ENCODE measurements at regions not wholly inside any gene's neighbourhood (a gene's known extent, or its start where the extent isn't known, plus 50 kb on each side); places are given as distances from the start of the nearest gene placed in this dataset.

- no peak for TF ChIP-seq ZNF274 (IDR thresholded peaks at IDR 0.05; ENCODE audit: low read depth, low read length)
- H3K4me3 ChIP-seq (ENCODE audit: low read length), result no peak overlapping the region
Observed at GRCh38 chr10:28812384-28813372, 135.4 kb downstream of the BAMBI start.

DNA sequence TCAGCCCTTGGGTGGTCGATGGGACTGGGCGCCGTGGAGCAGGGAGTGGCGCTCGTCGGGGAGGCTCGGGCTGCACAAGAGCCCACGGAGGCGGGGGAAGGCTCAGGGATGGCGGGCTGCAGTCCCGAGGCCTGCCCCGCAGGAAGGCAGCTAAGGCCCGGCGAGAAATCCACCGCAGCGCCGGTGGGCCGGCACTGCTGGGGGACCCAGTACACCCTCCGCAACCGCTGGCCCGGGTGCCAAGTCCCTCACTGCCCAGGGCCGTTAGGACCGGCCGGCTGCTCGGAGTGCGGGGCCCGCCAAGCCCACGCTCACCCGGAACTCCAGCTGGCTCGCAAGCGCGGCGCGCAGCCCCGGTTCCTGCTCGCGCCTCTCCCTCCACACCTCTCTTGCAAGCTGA, 138.4 kb downstream of the BAMBI start:
- TF ChIP-seq ZNF274 (IDR thresholded peaks at IDR 0.05; ENCODE audit: low read depth, low read length), result no peak
- no peak overlapping the region for H3K4me3 ChIP-seq (ENCODE audit: low read length)

DNA sequence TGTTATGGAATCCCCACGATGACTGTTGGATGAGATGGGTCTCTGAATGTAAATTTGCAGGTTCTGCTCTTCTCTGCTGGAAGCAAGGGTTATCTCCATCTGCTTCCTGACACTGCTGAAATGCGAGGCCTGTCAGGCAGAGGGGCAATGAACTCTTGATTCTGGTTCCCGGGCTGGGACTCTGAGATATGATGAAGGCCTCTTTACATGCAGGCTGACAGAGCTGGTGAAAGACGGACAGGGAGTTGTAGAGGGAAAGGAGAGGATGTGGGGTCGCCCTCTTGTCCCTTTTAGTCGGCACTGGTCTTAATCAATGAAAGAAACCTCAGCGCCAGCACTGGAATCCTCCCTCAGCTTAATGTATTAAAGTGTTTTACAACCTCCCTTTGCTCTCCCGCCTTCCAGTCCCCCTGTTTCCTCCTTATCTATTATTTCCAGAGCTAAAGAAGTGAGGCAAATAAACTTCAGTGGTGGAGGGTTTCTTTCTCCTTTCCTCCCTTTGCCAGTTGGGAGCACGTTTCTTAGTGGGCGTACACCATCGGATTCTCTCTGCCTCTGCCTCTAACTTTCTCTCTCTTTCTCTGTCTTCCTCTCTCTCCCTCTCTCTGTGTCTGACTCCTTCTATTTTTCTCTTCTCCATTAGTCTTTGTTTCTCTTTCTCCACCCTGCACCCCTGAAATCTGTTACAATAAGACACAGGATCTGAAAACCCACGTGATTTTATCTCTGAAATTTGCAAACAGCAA, 145.6 kb downstream of the BAMBI start:
- no peak for TF ChIP-seq ZNF274 (IDR thresholded peaks at IDR 0.05; ENCODE audit: low read depth, low read length)
- no peak overlapping the region for H3K4me3 ChIP-seq (ENCODE audit: low read length)

DNA sequence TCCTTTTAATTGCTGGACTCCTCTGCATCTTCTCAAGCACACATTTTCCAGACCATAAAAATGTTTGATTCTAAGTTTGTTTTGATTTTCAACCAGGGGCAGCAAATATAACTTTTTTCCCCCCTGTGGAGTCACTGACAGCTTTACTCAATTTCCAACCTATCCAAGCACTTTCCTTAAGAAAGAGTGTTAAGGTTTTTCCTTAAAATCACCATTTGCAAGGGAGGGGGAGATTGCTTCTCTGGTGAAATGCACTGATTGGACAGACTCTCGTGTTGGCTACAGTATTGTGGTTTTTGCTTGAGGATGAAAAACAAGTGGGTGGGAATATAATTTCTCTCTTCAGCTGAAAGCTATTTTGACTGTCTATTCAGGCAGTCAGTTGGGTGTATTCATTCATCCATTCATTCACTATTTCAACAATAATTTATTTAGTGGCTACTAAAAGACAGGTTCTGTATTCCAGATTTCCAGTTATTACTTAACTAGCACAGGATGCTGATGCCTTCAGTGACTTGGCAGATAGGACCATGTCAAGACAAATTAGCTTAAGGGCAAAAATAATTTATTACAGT, 146.3 kb downstream of the BAMBI start:
- H3K4me3 ChIP-seq (ENCODE audit: low read length), result no peak overlapping the region
- no peak for TF ChIP-seq ZNF274 (IDR thresholded peaks at IDR 0.05; ENCODE audit: low read depth, low read length)

DNA sequence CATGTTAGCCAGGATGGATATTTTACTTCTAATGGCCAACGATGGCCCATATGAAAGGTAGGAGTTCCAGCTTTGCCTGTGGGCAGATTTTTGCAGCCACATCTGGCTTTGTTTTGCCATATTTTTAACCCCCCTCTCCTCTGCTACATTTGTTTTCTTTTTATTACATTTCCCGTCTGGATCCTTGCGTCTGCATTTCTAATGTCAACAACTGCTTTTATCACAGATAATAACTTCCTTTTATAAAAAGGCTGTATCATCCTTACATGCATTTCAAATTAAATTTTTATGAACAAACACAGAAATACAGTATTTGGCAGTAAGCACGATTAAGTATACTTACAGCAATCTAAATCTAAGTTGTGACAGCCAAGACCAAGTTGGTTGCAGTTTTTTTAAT, 156.0 kb downstream of the BAMBI start:
- no peak overlapping the region for H3K4me3 ChIP-seq (ENCODE audit: low read length)
- no peak for TF ChIP-seq ZNF274 (IDR thresholded peaks at IDR 0.05; ENCODE audit: low read depth, low read length)

- TF ChIP-seq ZNF274 (IDR thresholded peaks at IDR 0.05; ENCODE audit: low read depth, low read length), result no peak
- no peak overlapping the region for H3K4me3 ChIP-seq (ENCODE audit: low read length)
Observed at GRCh38 chr10:28836435-28836743, 159.1 kb downstream of the BAMBI start.

GRCh38 chr10:28837613-28838390, 160.5 kb downstream of the BAMBI start:
- TF ChIP-seq ZNF274 (IDR thresholded peaks at IDR 0.05; ENCODE audit: low read depth, low read length), result no peak
- no peak overlapping the region for H3K4me3 ChIP-seq (ENCODE audit: low read length)

DNA sequence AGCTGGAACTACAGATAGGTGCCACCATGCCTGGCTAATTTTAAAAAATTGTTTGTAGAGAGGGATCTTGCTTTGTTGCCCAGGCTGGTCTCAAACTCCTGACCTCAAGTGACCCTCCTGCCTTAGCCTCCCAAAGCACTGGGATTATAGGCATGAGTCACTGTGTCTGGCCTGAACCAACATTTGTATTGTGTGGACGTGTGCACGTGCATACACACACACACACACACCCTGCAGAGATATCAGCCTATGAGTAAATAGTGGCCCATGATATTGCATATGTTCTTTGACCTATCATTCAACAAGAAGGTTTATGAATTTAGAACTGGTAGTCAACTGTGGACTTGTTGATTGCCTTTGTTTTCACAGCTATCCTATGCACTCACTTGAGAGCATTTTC, 161.6 kb downstream of the BAMBI start:
- H3K4me3 ChIP-seq (ENCODE audit: low read length), result no peak overlapping the region
- TF ChIP-seq ZNF274 (IDR thresholded peaks at IDR 0.05; ENCODE audit: low read depth, low read length), result no peak

GRCh38 chr10:28839600-28840007, 162.3 kb downstream of the BAMBI start:
- no peak for TF ChIP-seq ZNF274 (IDR thresholded peaks at IDR 0.05; ENCODE audit: low read depth, low read length)
- H3K4me3 ChIP-seq (ENCODE audit: low read length), result no peak overlapping the region

DNA sequence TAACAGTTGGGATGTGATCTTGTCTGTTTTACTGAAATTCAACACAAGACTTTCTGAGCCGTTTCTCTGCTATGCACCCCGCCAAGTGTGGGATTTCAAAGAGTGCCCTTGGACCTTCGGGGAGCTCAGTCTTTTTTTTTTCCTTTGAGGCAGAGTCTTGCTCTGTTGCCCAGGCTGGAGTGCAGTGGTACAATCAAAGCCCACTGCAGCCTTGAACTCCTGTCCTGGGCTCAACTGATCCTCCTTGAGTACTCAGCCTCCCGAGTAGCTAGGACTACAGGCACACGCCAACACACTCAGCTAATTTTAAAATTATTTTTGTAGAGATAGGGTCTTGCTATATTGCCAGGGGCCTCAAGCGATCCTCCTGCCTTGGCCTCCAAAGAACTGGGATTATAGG, 162.9 kb downstream of the BAMBI start:
- no peak for TF ChIP-seq ZNF274 (IDR thresholded peaks at IDR 0.05; ENCODE audit: low read depth, low read length)
- H3K4me3 ChIP-seq (ENCODE audit: low read length), result no peak overlapping the region

DNA sequence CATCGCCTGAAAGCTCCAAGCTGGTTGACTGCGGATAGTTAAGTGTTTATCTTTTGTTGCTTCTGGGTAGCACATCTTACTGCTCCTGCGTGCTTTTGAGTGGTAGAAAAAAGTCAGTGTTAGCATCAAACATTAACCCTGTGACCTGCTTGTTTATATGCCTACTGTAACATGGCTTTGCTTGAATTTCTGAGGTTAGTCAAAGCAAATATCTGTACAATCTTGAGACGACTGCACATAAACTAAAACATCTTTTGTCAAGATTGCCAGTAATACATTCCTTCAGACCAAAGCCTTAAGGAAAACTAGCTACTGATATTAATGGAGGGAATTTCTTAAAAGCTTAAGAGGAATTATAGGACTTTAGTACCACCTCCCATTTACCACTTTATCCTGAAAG, 163.7 kb downstream of the BAMBI start:
- H3K4me3 ChIP-seq (ENCODE audit: low read length), result no peak overlapping the region
- TF ChIP-seq ZNF274 (IDR thresholded peaks at IDR 0.05; ENCODE audit: low read depth, low read length), result no peak

DNA sequence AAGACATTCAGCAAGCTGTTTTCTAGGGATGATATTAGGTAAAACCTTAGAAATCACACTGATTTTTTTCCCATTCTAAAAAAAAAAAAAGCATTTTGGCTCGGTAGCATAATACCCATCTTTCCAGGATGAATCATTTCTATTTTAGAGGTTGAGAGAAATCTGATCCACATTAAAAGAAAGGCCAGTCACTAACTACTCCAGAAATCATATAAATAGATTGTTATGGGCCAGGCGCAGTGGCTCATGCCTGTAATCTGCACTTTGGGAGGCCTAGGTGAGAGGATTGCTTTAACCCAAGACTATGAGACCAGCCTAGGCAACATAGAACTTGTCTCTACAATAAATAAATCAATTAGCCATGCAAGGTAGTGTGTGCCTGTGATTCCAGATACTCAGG, 164.3 kb downstream of the BAMBI start:
- H3K4me3 ChIP-seq (ENCODE audit: low read length), result no peak overlapping the region
- no peak for TF ChIP-seq ZNF274 (IDR thresholded peaks at IDR 0.05; ENCODE audit: low read depth, low read length)

DNA sequence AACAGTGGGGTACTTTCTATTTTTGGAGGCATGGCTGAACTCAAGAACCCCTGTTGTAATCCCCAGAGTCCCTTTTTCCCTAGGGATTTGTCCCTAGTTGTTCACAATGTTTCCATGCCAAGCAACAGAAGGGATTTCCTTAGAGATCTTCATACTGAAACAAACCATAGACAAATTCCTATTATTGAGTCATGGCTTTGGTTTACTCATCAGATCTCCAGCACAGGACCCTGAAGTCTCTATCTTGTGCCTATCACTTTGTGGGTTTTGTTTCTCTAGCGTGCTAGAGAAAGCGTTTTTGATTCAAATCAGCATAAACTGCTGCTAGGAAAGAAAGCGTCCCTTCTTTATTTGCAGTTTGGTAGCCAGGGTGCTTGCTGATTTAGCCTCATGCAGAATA, 165.0 kb downstream of the BAMBI start:
- H3K4me3 ChIP-seq (ENCODE audit: low read length), result no peak overlapping the region
- no peak for TF ChIP-seq ZNF274 (IDR thresholded peaks at IDR 0.05; ENCODE audit: low read depth, low read length)
